ENCODE measurements at regions not wholly inside any gene's neighbourhood (a gene's known extent, or its start where the extent isn't known, plus 50 kb on each side); places are given as distances from the start of the nearest gene placed in this dataset.

DNA sequence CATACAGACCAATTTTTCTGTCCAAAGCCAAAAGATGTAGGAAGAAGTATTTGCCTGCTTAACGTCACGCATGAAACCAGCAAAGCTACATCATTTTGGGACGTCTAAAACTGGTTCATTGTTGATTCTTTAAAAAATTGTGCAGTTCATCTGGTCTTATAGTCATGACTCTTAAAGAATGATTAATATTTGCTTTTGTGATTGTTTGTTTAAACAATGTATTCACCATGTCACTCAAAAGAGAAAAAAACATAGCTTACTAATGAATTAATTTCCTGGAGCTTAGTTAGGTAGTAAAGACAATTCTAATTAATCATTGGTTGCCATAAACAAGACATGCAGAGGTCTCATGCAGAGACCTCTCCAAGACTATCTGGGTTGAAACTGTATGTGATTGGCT, 157.3 kb downstream of the RPS12 start:
- Mint-ChIP-seq H3K4me1 (peaks cover 27% of the 10 kb centered on the region), H3K27ac (no peak overlapping the region), H3K4me3 (no peak overlapping the region), H3K36me3 (ENCODE audit: low read depth) (no peaks in the 10 kb centered on the region), H3K9me3 (no peaks in the 10 kb centered on the region), H3K27me3 (ENCODE audit: low read depth) (no peaks in the 10 kb centered on the region)
- TF ChIP-seq, protein P1, sequence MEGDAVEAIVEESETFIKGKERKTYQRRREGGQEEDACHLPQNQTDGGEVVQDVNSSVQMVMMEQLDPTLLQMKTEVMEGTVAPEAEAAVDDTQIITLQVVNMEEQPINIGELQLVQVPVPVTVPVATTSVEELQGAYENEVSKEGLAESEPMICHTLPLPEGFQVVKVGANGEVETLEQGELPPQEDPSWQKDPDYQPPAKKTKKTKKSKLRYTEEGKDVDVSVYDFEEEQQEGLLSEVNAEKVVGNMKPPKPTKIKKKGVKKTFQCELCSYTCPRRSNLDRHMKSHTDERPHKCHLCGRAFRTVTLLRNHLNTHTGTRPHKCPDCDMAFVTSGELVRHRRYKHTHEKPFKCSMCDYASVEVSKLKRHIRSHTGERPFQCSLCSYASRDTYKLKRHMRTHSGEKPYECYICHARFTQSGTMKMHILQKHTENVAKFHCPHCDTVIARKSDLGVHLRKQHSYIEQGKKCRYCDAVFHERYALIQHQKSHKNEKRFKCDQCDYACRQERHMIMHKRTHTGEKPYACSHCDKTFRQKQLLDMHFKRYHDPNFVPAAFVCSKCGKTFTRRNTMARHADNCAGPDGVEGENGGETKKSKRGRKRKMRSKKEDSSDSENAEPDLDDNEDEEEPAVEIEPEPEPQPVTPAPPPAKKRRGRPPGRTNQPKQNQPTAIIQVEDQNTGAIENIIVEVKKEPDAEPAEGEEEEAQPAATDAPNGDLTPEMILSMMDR (IDR thresholded peaks at IDR 0.05; ENCODE audit: unreplicated experiment in 3 of 3) = no peak

DNA sequence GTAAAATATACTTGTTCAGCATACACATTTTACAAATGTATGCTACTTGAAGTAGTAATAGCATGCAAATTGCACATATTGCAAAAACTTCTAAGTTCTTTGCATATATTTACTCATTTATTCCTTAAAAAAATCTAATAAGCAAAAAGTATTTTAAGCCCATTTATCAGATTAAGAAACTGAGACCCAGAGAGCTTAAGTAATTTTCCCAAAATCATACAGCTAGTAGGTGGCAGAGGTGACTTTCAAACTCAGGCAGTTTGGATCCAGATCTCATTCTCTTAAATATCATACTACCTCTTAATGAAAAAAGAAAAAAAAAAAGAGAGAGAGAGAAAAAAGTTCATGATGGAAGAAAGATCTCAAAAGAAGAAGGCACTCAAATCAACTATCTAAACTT, 157.9 kb downstream of the RPS12 start:
- Mint-ChIP-seq H3K9me3 (no peaks in the 10 kb centered on the region), H3K4me1 (peaks cover 27% of the 10 kb centered on the region), H3K27ac (no peak overlapping the region), H3K27me3 (ENCODE audit: low read depth) (no peaks in the 10 kb centered on the region), H3K36me3 (ENCODE audit: low read depth) (no peaks in the 10 kb centered on the region), H3K4me3 (no peak overlapping the region)
- TF ChIP-seq, protein P1 (IDR thresholded peaks at IDR 0.05; ENCODE audit: unreplicated experiment in 3 of 3) = no peak

DNA sequence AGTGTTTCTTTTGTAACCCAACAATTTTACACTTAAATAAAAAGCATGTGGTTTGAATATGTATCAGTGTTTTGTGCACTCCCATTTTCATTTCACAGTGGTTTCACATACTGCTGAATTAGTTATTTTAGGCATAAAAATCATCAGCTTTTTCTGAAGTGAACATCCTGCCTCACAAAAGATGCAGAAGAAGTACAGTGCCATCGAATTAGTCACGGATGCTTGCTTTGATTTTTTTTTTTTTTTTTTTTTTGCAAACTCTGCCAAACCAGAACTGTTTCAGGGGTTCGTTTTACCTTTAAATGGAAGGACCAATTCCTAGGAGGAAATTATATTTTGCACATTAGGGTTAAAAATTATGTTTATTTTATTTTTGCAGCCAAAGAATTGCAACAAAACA, 158.6 kb downstream of the RPS12 start:
- Mint-ChIP-seq H3K4me3 (no peak overlapping the region), H3K27ac (peak overlapping the region in 2 of 3 experiments; percentile 26 to 76), H3K36me3 (ENCODE audit: low read depth) (no peaks in the 10 kb centered on the region), H3K27me3 (ENCODE audit: low read depth) (no peaks in the 10 kb centered on the region), H3K4me1 (peaks cover 23% of the 10 kb centered on the region), H3K9me3 (no peaks in the 10 kb centered on the region)
- TF ChIP-seq, protein P1 (IDR thresholded peaks at IDR 0.05; ENCODE audit: unreplicated experiment in 3 of 3) = no peak

DNA sequence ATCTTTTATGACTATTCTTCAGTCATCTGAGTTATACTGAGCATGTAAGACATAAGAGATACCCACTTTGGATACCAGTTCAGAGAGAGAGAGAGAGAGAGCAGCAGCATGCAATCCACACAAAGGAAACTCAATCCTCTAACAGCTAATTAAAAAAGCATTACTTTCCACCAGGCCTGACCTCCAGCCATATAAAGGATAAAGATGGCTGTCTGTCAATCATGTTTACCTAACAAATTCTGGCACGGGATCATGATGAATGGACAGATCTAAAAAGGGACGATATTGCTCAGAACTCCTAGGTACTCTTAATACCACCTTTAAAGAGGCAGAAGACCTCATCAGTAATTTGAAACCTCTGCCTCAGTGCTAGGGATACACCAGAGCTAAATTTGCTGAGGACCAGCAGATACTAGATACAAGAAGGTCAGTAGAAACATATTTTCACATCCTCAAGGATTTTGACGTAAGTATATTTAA, 159.2 kb downstream of the RPS12 start:
- H3K9me3 Mint-ChIP-seq = no peaks in the 10 kb centered on the region
- H3K4me3 Mint-ChIP-seq = no peak overlapping the region
- peaks cover 21% of the 10 kb centered on the region for H3K4me1 Mint-ChIP-seq
- TF ChIP-seq, protein P1 (IDR thresholded peaks at IDR 0.05; ENCODE audit: unreplicated experiment in 3 of 3) = no peak
- no peaks in the 10 kb centered on the region for H3K27me3 Mint-ChIP-seq (ENCODE audit: low read depth)
- peak overlapping the region; percentile 26 to 76 (median 68) for H3K27ac Mint-ChIP-seq
- H3K36me3 Mint-ChIP-seq (ENCODE audit: low read depth) = no peaks in the 10 kb centered on the region

DNA sequence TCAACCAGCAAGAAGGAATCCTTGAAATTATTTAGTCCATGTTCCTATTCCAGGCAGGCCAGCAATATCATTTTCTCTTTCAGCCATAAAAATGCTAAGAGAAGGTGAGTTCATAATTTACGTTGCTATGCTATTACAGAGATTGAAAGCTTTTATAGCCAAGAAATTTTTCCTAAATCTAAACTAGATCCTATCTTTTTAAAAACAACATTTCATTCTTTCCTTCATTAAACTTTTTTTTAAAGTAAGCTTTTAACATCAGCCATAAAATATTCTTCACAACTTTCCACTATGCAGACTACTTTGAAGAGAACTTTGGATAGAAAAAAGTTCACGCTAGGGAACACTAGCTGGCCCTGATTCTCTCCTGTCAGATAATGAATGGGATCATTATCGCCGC, 159.8 kb downstream of the RPS12 start:
- peaks cover 18% of the 10 kb centered on the region for H3K4me1 Mint-ChIP-seq
- H3K4me3 Mint-ChIP-seq = no peak overlapping the region
- TF ChIP-seq, protein P1 (IDR thresholded peaks at IDR 0.05; ENCODE audit: unreplicated experiment in 3 of 3) = no peak
- no peaks in the 10 kb centered on the region for H3K27me3 Mint-ChIP-seq (ENCODE audit: low read depth)
- H3K36me3 Mint-ChIP-seq (ENCODE audit: low read depth) = no peaks in the 10 kb centered on the region
- no peaks in the 10 kb centered on the region for H3K9me3 Mint-ChIP-seq
- H3K27ac Mint-ChIP-seq = peak overlapping the region in 2 of 3 experiments; percentile 26 to 76

DNA sequence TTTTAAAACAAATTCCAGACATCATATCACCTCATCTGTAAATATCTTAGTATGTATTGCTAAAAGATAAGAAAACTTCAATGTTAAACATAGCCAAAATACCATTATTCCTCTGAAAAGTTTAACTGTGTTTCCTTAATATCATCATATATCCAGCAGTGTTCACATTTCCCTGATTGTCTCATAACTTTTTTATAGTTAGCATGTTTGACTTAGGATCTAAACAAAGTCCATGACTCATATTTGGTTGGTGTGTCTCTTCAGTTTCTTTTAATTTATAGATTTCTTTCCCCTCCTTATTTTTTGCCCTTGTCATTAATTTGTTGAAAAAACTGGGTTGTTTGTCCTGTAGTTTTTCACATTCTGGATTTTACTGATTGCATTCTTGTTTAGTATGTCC, 163.0 kb downstream of the RPS12 start:
- Mint-ChIP-seq H3K4me3 (no peak overlapping the region), H3K27ac (no peak overlapping the region), H3K36me3 (ENCODE audit: low read depth) (no peaks in the 10 kb centered on the region), H3K9me3 (peaks cover 2% of the 10 kb centered on the region), H3K4me1 (peaks cover 13% of the 10 kb centered on the region), H3K27me3 (ENCODE audit: low read depth) (no peaks in the 10 kb centered on the region)
- TF ChIP-seq, protein P1 (IDR thresholded peaks at IDR 0.05; ENCODE audit: unreplicated experiment in 3 of 3) = no peak
